ENCODE measurements at regions not wholly inside any gene's neighbourhood (a gene's known extent, or its start where the extent isn't known, plus 50 kb on each side); places are given as distances from the start of the nearest gene placed in this dataset.

DNA sequence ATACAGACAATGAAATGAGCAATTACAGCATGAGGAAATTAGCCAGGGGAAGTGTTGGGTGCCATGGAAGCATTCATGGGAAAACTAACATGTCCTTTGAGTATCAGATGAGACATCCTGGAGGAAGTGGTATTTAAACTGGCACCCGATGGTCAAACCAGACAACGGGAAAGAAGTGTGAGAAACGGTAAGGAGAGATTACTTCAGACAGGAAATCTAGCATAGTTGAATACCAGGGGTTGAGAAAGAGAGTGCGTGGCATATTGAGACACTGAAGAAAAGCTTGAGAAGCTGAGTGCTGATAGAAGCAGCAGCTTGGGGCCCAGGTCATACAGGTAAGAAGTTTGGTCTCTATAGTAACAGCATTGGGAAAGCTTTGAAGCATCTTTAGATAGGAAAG lies 175.3 kb downstream of the C11orf87 start:
- TF ChIP-seq, protein P1, sequence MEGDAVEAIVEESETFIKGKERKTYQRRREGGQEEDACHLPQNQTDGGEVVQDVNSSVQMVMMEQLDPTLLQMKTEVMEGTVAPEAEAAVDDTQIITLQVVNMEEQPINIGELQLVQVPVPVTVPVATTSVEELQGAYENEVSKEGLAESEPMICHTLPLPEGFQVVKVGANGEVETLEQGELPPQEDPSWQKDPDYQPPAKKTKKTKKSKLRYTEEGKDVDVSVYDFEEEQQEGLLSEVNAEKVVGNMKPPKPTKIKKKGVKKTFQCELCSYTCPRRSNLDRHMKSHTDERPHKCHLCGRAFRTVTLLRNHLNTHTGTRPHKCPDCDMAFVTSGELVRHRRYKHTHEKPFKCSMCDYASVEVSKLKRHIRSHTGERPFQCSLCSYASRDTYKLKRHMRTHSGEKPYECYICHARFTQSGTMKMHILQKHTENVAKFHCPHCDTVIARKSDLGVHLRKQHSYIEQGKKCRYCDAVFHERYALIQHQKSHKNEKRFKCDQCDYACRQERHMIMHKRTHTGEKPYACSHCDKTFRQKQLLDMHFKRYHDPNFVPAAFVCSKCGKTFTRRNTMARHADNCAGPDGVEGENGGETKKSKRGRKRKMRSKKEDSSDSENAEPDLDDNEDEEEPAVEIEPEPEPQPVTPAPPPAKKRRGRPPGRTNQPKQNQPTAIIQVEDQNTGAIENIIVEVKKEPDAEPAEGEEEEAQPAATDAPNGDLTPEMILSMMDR (IDR thresholded peaks at IDR 0.05) = no peak
- TF ChIP-seq MAX (IDR thresholded peaks at IDR 0.05; ENCODE audit: low read depth) = no peak
- TF ChIP-seq JUND (IDR thresholded peaks at IDR 0.05) = no peak

Data from SK-N-SH (cell line).